Stimulated activated CD8-positive, alpha-beta memory T cell treated with anti-CD3 and anti-CD28 coated beads, Interleukin-15, amount 100 ng/mL, for 48 hours (primary cell): ENCODE measurements at regions not wholly inside any gene's neighbourhood (a gene's known extent, or its start where the extent isn't known, plus 50 kb on each side); places are given as distances from the start of the nearest gene placed in this dataset.

Experiments used
- DNase-seq, 2 donors: peaks; one replicate each; pipeline ENCODE4 v3.0.0-alpha.2; 2020; ENCODE audit warnings: low read depth in 2 of 2

- no peak for DNase-seq
Measured at GRCh38 chr11:122234257-122234656, 118.2 kb upstream of the BLID start.

GRCh38 chr11:122232985-122233384 lies 117.0 kb upstream of the BLID start:
- DNase-seq: no peak

- DNase-seq: no peak
Measured at GRCh38 chr11:122230385-122230755, 114.4 kb upstream of the BLID start.

GRCh38 chr11:122229481-122230384 lies 113.7 kb upstream of the BLID start:
- DNase-seq: no peak

- DNase-seq: no peak
Measured at GRCh38 chr11:122229078-122229477, 113.1 kb upstream of the BLID start.

GRCh38 chr11:122226810-122227379 lies 110.9 kb upstream of the BLID start:
- no peak for DNase-seq

- no peak for DNase-seq
Measured at GRCh38 chr11:122224867-122225266, 108.9 kb upstream of the BLID start.

GRCh38 chr11:122220321-122220720 lies 104.3 kb upstream of the BLID start:
- DNase-seq: no peak

- DNase-seq: no peak
Measured at GRCh38 chr11:122219791-122220190, 103.8 kb upstream of the BLID start.

GRCh38 chr11:122215244-122215992 lies 99.4 kb upstream of the BLID start:
- peak in 1 of 2 donors; percentile 2 for DNase-seq

GRCh38 chr11:122214567-122214966 lies 98.6 kb upstream of the BLID start:
- no peak for DNase-seq

GRCh38 chr11:122214080-122214479 lies 98.1 kb upstream of the BLID start:
- no peak for DNase-seq

GRCh38 chr11:122213171-122213570 lies 97.2 kb upstream of the BLID start:
- no peak for DNase-seq

- DNase-seq: no peak
Measured at GRCh38 chr11:122210367-122210997, 94.5 kb upstream of the BLID start.

- no peak for DNase-seq
Measured at GRCh38 chr11:122209619-122210366, 93.8 kb upstream of the BLID start.

GRCh38 chr11:122207921-122208764 lies 92.1 kb upstream of the BLID start:
- no peak for DNase-seq

GRCh38 chr11:122207505-122207904 lies 91.5 kb upstream of the BLID start:
- no peak for DNase-seq

GRCh38 chr11:122205036-122205435 lies 89.0 kb upstream of the BLID start:
- DNase-seq: no peak

GRCh38 chr11:122204206-122204605 lies 88.2 kb upstream of the BLID start:
- no peak for DNase-seq

GRCh38 chr11:122202951-122203456 lies 87.0 kb upstream of the BLID start:
- peak; percentile 6 to 16 for DNase-seq
